22Rv1 (cell line): ENCODE measurements at regions not wholly inside any gene's neighbourhood (a gene's known extent, or its start where the extent isn't known, plus 50 kb on each side); places are given as distances from the start of the nearest gene placed in this dataset.

ENCODE experiments used
- H3K27ac ChIP-seq: fragments of 450-650 bp; 2 replicates; pipeline ENCODE4 v1.5.1; 2017
- ZFX ChIP-seq: fragments of 450-650 bp; IDR thresholded peaks from 2 replicates; pipeline ENCODE4 v1.6.1; 2017; ENCODE audit warnings: antibody characterized with exemption, borderline replicate concordance
- TF ChIP-seq, protein P1 (sequence below): fragments of 450-650 bp; IDR thresholded peaks from 2 replicates; pipeline ENCODE4 v1.5.1; 2017; ENCODE audit warnings: mild to moderate bottlenecking

DNA sequence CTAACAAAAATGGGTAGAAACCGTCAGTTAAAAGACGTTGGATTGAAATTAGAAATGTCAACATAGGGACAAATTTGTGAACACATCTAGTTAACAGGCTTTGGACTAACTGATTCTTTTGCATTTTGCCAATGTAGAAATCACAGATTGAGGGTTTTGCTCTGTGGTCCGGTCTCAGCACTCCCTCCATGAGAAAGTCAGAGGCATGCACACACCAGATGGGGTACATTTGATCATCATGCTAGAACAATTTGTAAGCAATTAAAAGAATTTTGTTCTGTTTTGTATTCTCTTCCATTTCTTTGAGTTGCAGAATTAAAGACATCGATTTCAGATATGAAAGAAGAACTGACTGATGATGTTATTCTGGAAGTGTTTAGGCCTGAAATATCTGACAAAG, 179.1 kb upstream of the CCDC68 start:
- no peak overlapping the region for H3K27ac ChIP-seq
- no peak for TF ChIP-seq ZFX

DNA sequence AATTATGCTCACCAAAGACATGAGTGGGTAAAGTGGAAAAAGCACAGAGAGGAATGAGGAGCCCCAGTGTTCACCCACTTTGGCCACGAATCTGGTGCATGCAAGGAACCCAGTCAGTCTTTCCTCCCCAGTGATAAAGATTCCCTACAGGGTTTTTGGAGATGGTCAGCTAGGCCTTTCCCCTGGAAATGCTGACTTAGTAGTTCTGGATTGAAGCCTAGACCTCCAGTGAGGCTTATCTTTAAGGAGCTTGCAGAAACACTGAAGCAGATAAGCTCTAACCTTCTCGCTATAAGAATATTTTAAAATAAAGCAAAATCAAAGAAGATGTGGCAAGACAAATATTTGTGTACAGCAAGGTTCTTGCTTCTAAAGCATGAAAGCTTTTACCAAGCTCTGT, 178.3 kb upstream of the CCDC68 start:
- no peak overlapping the region for H3K27ac ChIP-seq
- TF ChIP-seq, protein P1, sequence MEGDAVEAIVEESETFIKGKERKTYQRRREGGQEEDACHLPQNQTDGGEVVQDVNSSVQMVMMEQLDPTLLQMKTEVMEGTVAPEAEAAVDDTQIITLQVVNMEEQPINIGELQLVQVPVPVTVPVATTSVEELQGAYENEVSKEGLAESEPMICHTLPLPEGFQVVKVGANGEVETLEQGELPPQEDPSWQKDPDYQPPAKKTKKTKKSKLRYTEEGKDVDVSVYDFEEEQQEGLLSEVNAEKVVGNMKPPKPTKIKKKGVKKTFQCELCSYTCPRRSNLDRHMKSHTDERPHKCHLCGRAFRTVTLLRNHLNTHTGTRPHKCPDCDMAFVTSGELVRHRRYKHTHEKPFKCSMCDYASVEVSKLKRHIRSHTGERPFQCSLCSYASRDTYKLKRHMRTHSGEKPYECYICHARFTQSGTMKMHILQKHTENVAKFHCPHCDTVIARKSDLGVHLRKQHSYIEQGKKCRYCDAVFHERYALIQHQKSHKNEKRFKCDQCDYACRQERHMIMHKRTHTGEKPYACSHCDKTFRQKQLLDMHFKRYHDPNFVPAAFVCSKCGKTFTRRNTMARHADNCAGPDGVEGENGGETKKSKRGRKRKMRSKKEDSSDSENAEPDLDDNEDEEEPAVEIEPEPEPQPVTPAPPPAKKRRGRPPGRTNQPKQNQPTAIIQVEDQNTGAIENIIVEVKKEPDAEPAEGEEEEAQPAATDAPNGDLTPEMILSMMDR, result no peak
- TF ChIP-seq ZFX, result no peak

DNA sequence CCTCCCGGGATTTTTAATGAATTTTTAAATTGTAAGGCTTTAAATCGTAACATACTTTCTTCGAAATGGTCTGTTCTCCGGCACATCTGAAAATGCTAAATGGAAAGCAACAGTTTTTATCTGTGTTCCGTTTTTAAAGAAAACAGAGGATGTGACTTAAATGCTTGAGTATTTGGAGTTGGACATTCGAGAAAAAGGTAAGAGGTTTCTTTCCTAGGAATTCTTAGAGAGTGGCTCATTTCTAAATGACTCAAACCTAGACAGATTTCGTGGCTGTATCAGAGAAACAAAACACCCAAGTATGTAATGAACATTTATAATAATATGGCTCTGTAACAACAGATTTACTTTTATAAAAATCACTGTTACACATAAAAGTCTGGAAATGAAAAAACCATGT, 177.6 kb upstream of the CCDC68 start:
- no peak overlapping the region for H3K27ac ChIP-seq
- TF ChIP-seq, protein P1, result no peak
- TF ChIP-seq ZFX, result no peak

DNA sequence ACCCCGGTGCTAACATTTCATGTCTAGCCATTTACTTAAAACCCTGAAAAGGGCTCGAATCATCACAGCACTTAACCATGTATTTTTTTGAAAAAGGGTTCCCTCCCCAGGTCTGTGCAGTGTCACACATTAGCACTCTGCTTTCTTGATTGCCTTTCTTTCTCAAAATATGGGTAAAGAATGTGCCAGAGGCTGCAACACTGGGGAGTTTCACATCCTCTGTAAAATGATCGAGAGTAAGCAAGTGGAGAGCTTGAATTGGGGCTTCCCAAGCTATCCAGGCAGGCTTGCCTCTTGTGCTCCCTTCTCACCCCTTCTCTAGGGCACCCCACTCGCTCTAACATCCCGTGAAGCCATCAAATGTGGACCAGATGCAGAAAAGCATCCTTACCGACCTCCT, 177.0 kb upstream of the CCDC68 start:
- no peak overlapping the region for H3K27ac ChIP-seq
- TF ChIP-seq, protein P1, result no peak
- no peak for TF ChIP-seq ZFX

DNA sequence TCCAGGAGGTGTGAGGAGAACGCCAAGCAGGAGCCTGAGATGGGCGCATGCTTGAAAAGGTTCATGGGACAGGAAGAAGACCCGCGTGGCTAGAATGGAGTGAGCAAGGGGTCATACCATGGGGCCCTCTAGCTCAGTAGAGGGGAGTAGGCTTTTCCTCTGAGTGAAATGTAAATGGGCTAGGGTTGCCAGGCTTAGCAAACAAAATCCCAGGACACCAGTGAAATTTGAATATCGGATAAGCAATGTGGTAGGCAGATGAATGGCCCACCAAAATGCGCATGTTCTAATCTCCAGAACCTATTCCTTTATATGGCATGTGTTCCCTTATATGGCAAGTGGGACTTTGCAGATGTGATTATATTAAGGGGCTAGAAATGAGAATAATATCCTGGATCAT, 174.1 kb upstream of the CCDC68 start:
- no peak for TF ChIP-seq ZFX
- TF ChIP-seq, protein P1, result no peak
- no peak overlapping the region for H3K27ac ChIP-seq

DNA sequence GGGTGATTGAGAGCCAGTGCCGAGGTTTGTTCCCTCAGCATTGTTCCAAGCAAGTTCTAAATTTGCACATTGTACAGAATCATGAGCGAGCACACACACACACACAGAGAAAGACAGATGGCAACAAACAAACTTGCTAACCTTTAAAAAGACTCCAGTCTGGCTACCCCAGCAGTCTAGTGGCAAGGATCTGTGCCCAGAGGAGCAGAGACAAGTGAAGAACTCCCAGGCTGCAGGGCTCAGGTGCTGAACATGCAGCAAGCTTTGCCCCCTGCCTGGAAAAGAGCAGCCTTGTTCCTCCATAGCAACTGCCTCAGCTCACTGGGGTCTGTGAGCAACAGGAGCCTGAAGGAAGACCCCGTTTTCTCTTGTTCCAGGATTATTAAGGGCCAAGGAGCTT, 169.2 kb upstream of the CCDC68 start:
- H3K27ac ChIP-seq, result no peak overlapping the region
- TF ChIP-seq, protein P1, result no peak
- no peak for TF ChIP-seq ZFX

DNA sequence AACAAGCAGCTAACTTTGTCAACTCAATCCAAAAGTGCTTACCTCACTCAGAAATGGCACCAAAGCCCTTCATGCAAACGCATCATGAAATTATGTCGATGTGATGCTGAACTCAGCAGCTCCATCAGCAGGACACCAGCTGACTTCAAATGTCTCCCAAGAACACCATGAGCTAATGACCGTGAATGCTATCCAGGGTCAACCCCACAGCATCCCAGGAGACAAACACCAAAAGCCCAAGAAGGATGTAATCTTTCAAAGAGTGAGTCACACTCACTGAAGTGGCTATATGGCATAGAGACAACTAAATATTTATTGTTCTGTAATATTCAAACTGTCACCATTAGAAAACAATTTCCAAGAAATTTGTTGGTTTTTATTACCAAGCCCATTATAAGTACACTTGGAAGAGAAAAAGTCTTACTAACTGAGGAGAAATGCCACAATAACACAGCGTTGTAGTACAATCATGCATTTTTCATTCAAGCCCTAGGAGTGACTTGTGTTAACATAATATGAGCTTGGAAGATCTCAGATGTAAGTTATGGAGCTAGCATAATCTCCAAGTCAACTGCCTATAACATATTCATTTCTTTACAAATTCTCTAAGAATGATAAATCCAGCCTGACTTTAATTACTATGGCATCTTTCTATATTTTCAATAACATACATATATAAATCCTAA, 165.0 kb upstream of the CCDC68 start:
- no peak overlapping the region for H3K27ac ChIP-seq
- TF ChIP-seq, protein P1, result no peak
- TF ChIP-seq ZFX, result no peak

DNA sequence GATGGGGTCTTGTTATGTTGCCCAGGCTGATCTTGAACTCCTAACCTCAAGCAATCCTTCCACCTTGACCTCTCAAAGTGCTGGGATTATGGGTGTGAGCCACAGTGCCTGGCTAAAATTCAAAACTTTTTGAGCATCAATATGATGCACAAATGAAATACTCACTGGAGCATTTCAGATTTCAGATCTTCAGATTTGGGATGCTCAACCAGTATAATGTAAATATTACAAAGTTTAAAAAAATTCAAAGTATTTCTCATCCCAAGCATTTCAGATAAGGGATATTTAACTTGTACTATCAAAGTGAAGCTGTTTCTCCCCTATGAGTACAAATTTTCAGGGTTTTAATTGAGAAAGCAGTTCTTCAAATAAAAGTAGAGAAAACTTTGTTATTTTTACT, 164.1 kb upstream of the CCDC68 start:
- TF ChIP-seq ZFX, result no peak
- TF ChIP-seq, protein P1, result no peak
- no peak overlapping the region for H3K27ac ChIP-seq
